Omental fat pad (tissue), 3 donors: ENCODE measurements at regions not wholly inside any gene's neighbourhood (a gene's known extent, or its start where the extent isn't known, plus 50 kb on each side); places are given as distances from the start of the nearest gene placed in this dataset.

Experiments
- ATAC-seq: fragments of 150-250 bp; one replicate; pipeline ENCODE4 v1.9.1; 2016; ENCODE audit warnings: mild to moderate bottlenecking, moderate library complexity; ENCODE audit not compliant: low FRiP score
- DNase-seq: peaks from one replicate; pipeline ENCODE4 v3.0.0-alpha.2; 2019; ENCODE audit warnings: low spot score
- CTCF ChIP-seq, 3 donors: fragments of 450-650 bp; IDR thresholded peaks; one replicate each; pipeline ENCODE4 v1.5.1; 2016 to 2017; ENCODE audit warnings: antibody characterized with exemption in 3 of 3, mild to moderate bottlenecking in 3 of 3, moderate library complexity in 2 of 3

GRCh38 chr1:239006276-239006675 lies 380.1 kb upstream of the CHRM3 start:
- no peak for DNase-seq
- no peak for ATAC-seq
- no peak for TF ChIP-seq CTCF (IDR thresholded peaks at IDR 0.05)

GRCh38 chr1:238999944-239000343 lies 386.4 kb upstream of the CHRM3 start:
- DNase-seq (no peak), ATAC-seq (no peak)
- no peak for TF ChIP-seq CTCF (IDR thresholded peaks at IDR 0.05)

- ATAC-seq, result no peak
- no peak for TF ChIP-seq CTCF (IDR thresholded peaks at IDR 0.05)
- no peak for DNase-seq
These were observed 387.8 kb upstream of the CHRM3 start for GRCh38 chr1:238998577-238998976.

GRCh38 chr1:238991765-238992495 lies 394.4 kb upstream of the CHRM3 start:
- no peak for DNase-seq
- TF ChIP-seq CTCF (IDR thresholded peaks at IDR 0.05), result no peak
- no peak for ATAC-seq

- TF ChIP-seq CTCF (IDR thresholded peaks at IDR 0.05), result no peak
- no peak for ATAC-seq
- DNase-seq, result no peak
These were observed 401.1 kb upstream of the CHRM3 start for GRCh38 chr1:238985312-238985711.

GRCh38 chr1:238982736-238983135 lies 403.6 kb upstream of the CHRM3 start:
- no peak for ATAC-seq
- TF ChIP-seq CTCF (IDR thresholded peaks at IDR 0.05), result no peak

GRCh38 chr1:238981317-238981933 lies 404.9 kb upstream of the CHRM3 start:
- DNase-seq (no peak), ATAC-seq (no peak)
- TF ChIP-seq CTCF (IDR thresholded peaks at IDR 0.05), result no peak

More at GRCh38 chr1:238982736-238983135, 403.6 kb upstream of the CHRM3 start:
- DNase-seq, result no peak
